B cell (primary cell): ENCODE measurements at regions not wholly inside any gene's neighbourhood (a gene's known extent, or its start where the extent isn't known, plus 50 kb on each side); places are given as distances from the start of the nearest gene placed in this dataset.

ENCODE experiments used
- ATAC-seq: fragments of 200-7000 bp; cut with Tn5 transposase; one replicate; pipeline ENCODE4 v1.10.0; 2021; ENCODE audit warnings: low read depth, mild to moderate bottlenecking, moderate number of reproducible peaks, moderate library complexity
- CTCF ChIA-PET: fragments of 350-600 bp; sonication (Branson Sonifier 250); formaldehyde crosslinking; loops from one replicate; lab custom pipeline; 2021; ENCODE audit warnings: antibody characterized with exemption, inconsistent platforms; lab: Charles Lee
- POLR2A ChIA-PET: fragments of 350-600 bp; sonication (Branson Sonifier 250); formaldehyde crosslinking; loops from one replicate; lab custom pipeline; 2021; ENCODE audit warnings: antibody characterized with exemption; lab: Charles Lee
- DNase-seq: peaks from one replicate; pipeline ENCODE4 v3.0.0; 2013
- H2AFZ ChIP-seq: 2 replicates; pipeline ENCODE4 v1.6.1; 2012; ENCODE audit warnings: mild to moderate bottlenecking, low read depth, low read length; ENCODE audit not compliant: insufficient read depth, poor library complexity, severe bottlenecking
- H3K27ac ChIP-seq, 2 donors: 1 replicate in 1 of 2; 2 replicates in 1 of 2; pipeline ENCODE4 v1.5.1; 2012 to 2013; ENCODE audit warnings: low read length in 2 of 2, mild to moderate bottlenecking in 2 of 2, moderate library complexity in 1 of 2
- H3K27me3 ChIP-seq, 4 experiments: fragments of 200-600 bp in 1 of 4; sonication (generic) in 1 of 4; replicated peaks in 1 of 4; 1 replicate in 2 of 4; 2 replicates in 2 of 4; pipeline versions ENCODE4 v1.6.1 to v1.7.0; 2013 to 2016; ENCODE audit warnings: low read length in 3 of 4, mild to moderate bottlenecking in 2 of 4, mixed read lengths in 1 of 4, moderate library complexity in 1 of 4; ENCODE audit not compliant: insufficient read depth in 4 of 4, control insufficient read depth in 3 of 4; ENCODE audit errors: control extremely low read depth in 1 of 4
- H3K36me3 ChIP-seq, 2 experiments: replicated peaks in 1 of 2; 1 replicate in 1 of 2; 2 replicates in 1 of 2; pipeline versions ENCODE4 v1.6.1 to v1.7.1; 2013; ENCODE audit warnings: low read length in 1 of 2; ENCODE audit not compliant: insufficient read depth in 2 of 2, control insufficient read depth in 1 of 2; ENCODE audit errors: control extremely low read depth in 1 of 2, extremely low read depth in 1 of 2
- H3K4me1 ChIP-seq, 2 donors: fragments of 200-600 bp in 1 of 2; sonication (generic) in 1 of 2; 1 replicate in 1 of 2; 2 replicates in 1 of 2; pipeline versions ENCODE4 v1.5.1 to v1.6.1; 2013 to 2017; ENCODE audit warnings: low read length in 2 of 2; ENCODE audit not compliant: control insufficient read depth in 2 of 2, insufficient read depth in 2 of 2
- H3K4me2 ChIP-seq: replicated peaks from 2 replicates; pipeline ENCODE3; 2012; ENCODE audit warnings: mild to moderate bottlenecking, low read depth, low read length; ENCODE audit not compliant: poor library complexity, severe bottlenecking
- H3K4me3 ChIP-seq, 5 experiments: fragments of 200-600 bp in 1 of 5; sonication (generic) in 1 of 5; 1 replicate in 3 of 5; 2 replicates in 2 of 5; pipeline versions ENCODE4 v1.5.1 to v1.7.0; 2011 to 2016; ENCODE audit warnings: low read length in 4 of 5, mild to moderate bottlenecking in 4 of 5, low read depth in 2 of 5, control low read depth in 1 of 5, moderate library complexity in 1 of 5; ENCODE audit not compliant: insufficient read depth in 1 of 5; ENCODE audit errors: control extremely low read depth in 1 of 5, extremely low read depth in 1 of 5
- H3K79me2 ChIP-seq: fragments of 200-600 bp; sonication (generic); one replicate; pipeline ENCODE4 v1.6.0; 2016; ENCODE audit warnings: low read length; ENCODE audit not compliant: control insufficient read depth, insufficient read depth
- H3K9ac ChIP-seq: fragments of 200-600 bp; sonication (generic); 2 replicates; pipeline ENCODE4 v1.6.1; 2017; ENCODE audit warnings: mild to moderate bottlenecking, low read length, moderate library complexity
- H3K9me3 ChIP-seq, 3 donors: one replicate each; pipeline versions ENCODE4 v1.6.1 to v1.7.1; 2013; ENCODE audit warnings: low read length in 2 of 3; ENCODE audit not compliant: control insufficient read depth in 2 of 3, insufficient read depth in 1 of 3; ENCODE audit errors: control extremely low read depth in 1 of 3
- H4K20me1 ChIP-seq: 2 replicates; pipeline ENCODE4 v1.6.0; 2012; ENCODE audit warnings: mild to moderate bottlenecking, low read length; ENCODE audit not compliant: insufficient read depth, control insufficient read depth, poor library complexity, severe bottlenecking
- H3K27ac Mint-ChIP-seq: one replicate; pipeline ENCODE4 v1.8.0; 2021; ENCODE audit warnings: mixed read lengths
- H3K27me3 Mint-ChIP-seq: one replicate; pipeline ENCODE4 v1.8.0; 2021; ENCODE audit warnings: mixed read lengths
- H3K4me1 Mint-ChIP-seq: one replicate; pipeline ENCODE4 v1.8.0; 2021; ENCODE audit warnings: mixed read lengths
- H3K4me3 Mint-ChIP-seq: one replicate; pipeline ENCODE4 v1.8.0; 2021; ENCODE audit warnings: mixed read lengths
- H3K9me3 Mint-ChIP-seq: one replicate; pipeline ENCODE4 v1.8.0; 2022; ENCODE audit warnings: mixed read lengths; ENCODE audit not compliant: insufficient read depth
- EZH2 ChIP-seq: IDR thresholded peaks from 2 replicates; pipeline ENCODE4 v1.6.1; 2012; ENCODE audit warnings: borderline replicate concordance, low read depth, mild to moderate bottlenecking, moderate library complexity, low read length; ENCODE audit not compliant: insufficient read depth, poor library complexity, severe bottlenecking
- WGBS: methylation state at CpG from one replicate; pipeline ENCODE4 v1.1.5; 2013; ENCODE audit warnings: missing lambda C conversion rate; ENCODE audit not compliant: insufficient coverage; 5-methylcytosine and 5-hydroxymethylcytosine counted together
- intact Hi-C: fragments of 100-400 bp; cut with micrococcal nuclease; formaldehyde crosslinking; loops from one replicate; pipeline ENCODE4 v1.10.0; 2022
- TF ChIP-seq, protein P1 (sequence below): fragments of 200-600 bp; IDR thresholded peaks from one replicate; pipeline ENCODE4 v1.8.0; 2022; ENCODE audit warnings: antibody characterized with exemption, mild to moderate bottlenecking

DNA sequence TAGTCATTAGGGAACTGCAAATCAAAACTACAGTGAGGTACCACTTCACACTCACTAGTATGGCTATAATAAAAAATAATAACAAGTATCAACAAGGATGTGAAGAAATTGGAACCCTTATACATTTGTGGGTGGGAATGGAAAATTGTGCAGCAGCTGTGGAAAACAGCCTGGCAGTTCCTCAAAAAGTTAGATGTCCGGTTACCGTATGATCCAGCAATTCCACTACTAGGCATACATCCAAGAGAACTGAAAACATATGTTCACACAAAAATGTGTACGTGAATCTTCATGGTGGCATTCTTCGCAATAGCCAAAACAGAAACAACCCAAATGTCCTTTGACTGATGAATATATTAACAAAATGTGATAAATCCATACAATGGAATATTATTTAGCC, 187.9 kb upstream of the LYSMD4 start:
- POLR2A ChIA-PET = no interaction called here
- intact Hi-C loops = loop anchor here (5.0 kb wide), 1 partner anchor 1269 kb away; no protein-coding TSS in a partner anchor
- H3K4me1 Mint-ChIP-seq = peaks cover 5% of the 10 kb centered on the region
- CTCF ChIA-PET = no interaction called here
- H3K4me3 Mint-ChIP-seq = no peak overlapping the region
- Histone ChIP-seq H2AFZ (no peak overlapping the region), H3K27ac (no peak overlapping the region), H3K36me3 (no peaks in the 10 kb centered on the region), H3K9ac (no peak overlapping the region), H4K20me1 (no peaks in the 10 kb centered on the region), H3K4me3 (no peak overlapping the region), H3K4me1 (peaks cover 4 to 7% of the 10 kb centered on the region in 2 donors), H3K9me3 (no peaks in the 10 kb centered on the region), H3K79me2 (no peaks in the 10 kb centered on the region), H3K27me3 (peaks cover 0 to 11% (median 0%) of the 10 kb centered on the region in 4 experiments), H3K4me2 (no peak overlapping the region)
- ATAC-seq (no peak), DNase-seq (no peak)
- no peak overlapping the region for H3K27ac Mint-ChIP-seq
- peaks cover 20% of the 10 kb centered on the region for H3K27me3 Mint-ChIP-seq
- H3K9me3 Mint-ChIP-seq = no peaks in the 10 kb centered on the region
- no peak for TF ChIP-seq EZH2
- TF ChIP-seq, protein P1, sequence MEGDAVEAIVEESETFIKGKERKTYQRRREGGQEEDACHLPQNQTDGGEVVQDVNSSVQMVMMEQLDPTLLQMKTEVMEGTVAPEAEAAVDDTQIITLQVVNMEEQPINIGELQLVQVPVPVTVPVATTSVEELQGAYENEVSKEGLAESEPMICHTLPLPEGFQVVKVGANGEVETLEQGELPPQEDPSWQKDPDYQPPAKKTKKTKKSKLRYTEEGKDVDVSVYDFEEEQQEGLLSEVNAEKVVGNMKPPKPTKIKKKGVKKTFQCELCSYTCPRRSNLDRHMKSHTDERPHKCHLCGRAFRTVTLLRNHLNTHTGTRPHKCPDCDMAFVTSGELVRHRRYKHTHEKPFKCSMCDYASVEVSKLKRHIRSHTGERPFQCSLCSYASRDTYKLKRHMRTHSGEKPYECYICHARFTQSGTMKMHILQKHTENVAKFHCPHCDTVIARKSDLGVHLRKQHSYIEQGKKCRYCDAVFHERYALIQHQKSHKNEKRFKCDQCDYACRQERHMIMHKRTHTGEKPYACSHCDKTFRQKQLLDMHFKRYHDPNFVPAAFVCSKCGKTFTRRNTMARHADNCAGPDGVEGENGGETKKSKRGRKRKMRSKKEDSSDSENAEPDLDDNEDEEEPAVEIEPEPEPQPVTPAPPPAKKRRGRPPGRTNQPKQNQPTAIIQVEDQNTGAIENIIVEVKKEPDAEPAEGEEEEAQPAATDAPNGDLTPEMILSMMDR = no peak
- no CpG with 5 or more reads among the region's 4 CpGs for WGBS

DNA sequence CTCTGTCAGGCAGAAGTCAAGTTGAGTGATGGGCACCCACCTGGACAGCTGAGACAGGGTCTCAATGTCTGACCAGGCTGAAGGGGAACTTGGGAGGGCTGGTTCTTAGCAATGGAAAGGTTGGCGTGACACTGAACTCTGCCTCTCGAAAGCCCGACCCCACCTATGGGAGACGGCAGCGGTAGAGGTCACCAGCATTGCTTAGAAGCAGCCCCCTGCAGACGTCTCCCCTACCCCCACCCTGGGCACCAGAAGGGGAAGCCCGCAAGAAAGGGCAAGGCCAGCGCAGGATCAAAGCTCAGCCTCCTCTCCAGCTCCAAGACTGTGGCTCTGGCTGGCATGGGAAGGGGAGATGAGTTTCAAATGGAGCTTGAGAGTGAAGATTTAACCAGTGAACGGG, 184.8 kb upstream of the LYSMD4 start:
- intact Hi-C loops = no loop called here
- no CpG with 5 or more reads among the region's 9 CpGs for WGBS
- no peak for ATAC-seq
- DNase-seq = no peak
- no peaks in the 10 kb centered on the region for H3K36me3 ChIP-seq
- H3K4me3 ChIP-seq = no peak overlapping the region
- Mint-ChIP-seq H3K4me3 (no peak overlapping the region), H3K9me3 (no peaks in the 10 kb centered on the region), H3K27me3 (peaks cover 20% of the 10 kb centered on the region), H3K27ac (no peak overlapping the region), H3K4me1 (no peaks in the 10 kb centered on the region)
- no peak overlapping the region for H3K9ac ChIP-seq
- no peaks in the 10 kb centered on the region for H4K20me1 ChIP-seq
- H3K9me3 ChIP-seq = no peaks in the 10 kb centered on the region
- ChIA-PET CTCF (no interaction called here), POLR2A (no interaction called here)
- H3K4me1 ChIP-seq = no peaks in the 10 kb centered on the region
- H3K4me2 ChIP-seq = no peak overlapping the region
- no peak overlapping the region for H3K27ac ChIP-seq
- TF ChIP-seq EZH2 = no peak
- TF ChIP-seq, protein P1 = no peak
- H3K79me2 ChIP-seq = no peaks in the 10 kb centered on the region
- no peak overlapping the region for H2AFZ ChIP-seq
- H3K27me3 ChIP-seq = peaks cover 0 to 11% (median 0%) of the 10 kb centered on the region in 4 experiments
